ENCODE measurements at regions not wholly inside any gene's neighbourhood (a gene's known extent, or its start where the extent isn't known, plus 50 kb on each side); places are given as distances from the start of the nearest gene placed in this dataset.

GRCh38 chr4:133775469-133775868 lies 426.1 kb downstream of the PABPC4L start:
- Mint-ChIP-seq H3K36me3 (peaks cover 9% of the 10 kb centered on the region), H3K4me1 (peaks cover 7% of the 10 kb centered on the region), H3K4me3 (no peak overlapping the region), H3K27me3 (ENCODE audit: low read depth) (no peaks in the 10 kb centered on the region), H3K9me3 (peaks cover 26% of the 10 kb centered on the region), H3K27ac (no peak overlapping the region)
- DNase-seq (ENCODE audit: low spot score in 2 of 2, unreplicated experiment in 2 of 2) = no peak
- no peak for TF ChIP-seq CTCF (IDR thresholded peaks at IDR 0.05; ENCODE audit: unreplicated experiment)

- peaks cover 2% of the 10 kb centered on the region for H3K36me3 Mint-ChIP-seq
- H3K27me3 Mint-ChIP-seq (ENCODE audit: low read depth) = no peaks in the 10 kb centered on the region
- TF ChIP-seq CTCF (IDR thresholded peaks at IDR 0.05; ENCODE audit: unreplicated experiment) = no peak
- no peak overlapping the region for H3K4me3 Mint-ChIP-seq
- no peak for DNase-seq (ENCODE audit: low spot score in 2 of 2, unreplicated experiment in 2 of 2)
- H3K9me3 Mint-ChIP-seq = peaks cover 18% of the 10 kb centered on the region
- H3K4me1 Mint-ChIP-seq = no peaks in the 10 kb centered on the region
- H3K27ac Mint-ChIP-seq = no peak overlapping the region
These were observed 442.2 kb downstream of the PABPC4L start for GRCh38 chr4:133759428-133759827.

- Mint-ChIP-seq H3K36me3 (peaks cover 3% of the 10 kb centered on the region), H3K27me3 (ENCODE audit: low read depth) (no peaks in the 10 kb centered on the region), H3K4me1 (no peaks in the 10 kb centered on the region), H3K9me3 (peaks cover 41% of the 10 kb centered on the region), H3K27ac (no peak overlapping the region), H3K4me3 (no peak overlapping the region)
- TF ChIP-seq CTCF (IDR thresholded peaks at IDR 0.05; ENCODE audit: unreplicated experiment) = no peak
- DNase-seq (ENCODE audit: low spot score in 2 of 2, unreplicated experiment in 2 of 2) = no peak
These were observed 459.8 kb downstream of the PABPC4L start for GRCh38 chr4:133741766-133742165.

- Mint-ChIP-seq H3K4me1 (no peaks in the 10 kb centered on the region), H3K36me3 (no peaks in the 10 kb centered on the region), H3K27ac (no peak overlapping the region), H3K4me3 (no peak overlapping the region), H3K9me3 (no peaks in the 10 kb centered on the region), H3K27me3 (ENCODE audit: low read depth) (no peaks in the 10 kb centered on the region)
- TF ChIP-seq CTCF (IDR thresholded peaks at IDR 0.05; ENCODE audit: unreplicated experiment) = no peak
- DNase-seq (ENCODE audit: low spot score in 2 of 2, unreplicated experiment in 2 of 2) = no peak
These were observed 481.6 kb downstream of the PABPC4L start for GRCh38 chr4:133720001-133720400.

- Mint-ChIP-seq H3K27ac (no peak overlapping the region), H3K9me3 (no peaks in the 10 kb centered on the region), H3K4me3 (no peak overlapping the region), H3K27me3 (ENCODE audit: low read depth) (no peaks in the 10 kb centered on the region), H3K36me3 (no peaks in the 10 kb centered on the region), H3K4me1 (no peaks in the 10 kb centered on the region)
- DNase-seq (ENCODE audit: low spot score in 2 of 2, unreplicated experiment in 2 of 2) = no peak
- TF ChIP-seq CTCF (IDR thresholded peaks at IDR 0.05; ENCODE audit: unreplicated experiment) = no peak
These were observed 482.5 kb downstream of the PABPC4L start for GRCh38 chr4:133719098-133719497.

- Mint-ChIP-seq H3K4me3 (no peak overlapping the region), H3K27me3 (ENCODE audit: low read depth) (no peaks in the 10 kb centered on the region), H3K9me3 (peaks cover 8% of the 10 kb centered on the region), H3K36me3 (no peaks in the 10 kb centered on the region), H3K4me1 (no peaks in the 10 kb centered on the region), H3K27ac (no peak overlapping the region)
- TF ChIP-seq CTCF (IDR thresholded peaks at IDR 0.05; ENCODE audit: unreplicated experiment) = no peak
- no peak for DNase-seq (ENCODE audit: low spot score in 2 of 2, unreplicated experiment in 2 of 2)
These were observed 487.4 kb downstream of the PABPC4L start for GRCh38 chr4:133714211-133714610.

Measured in mesothelial cell of epicardium (in vitro differentiated cells).